Liver (tissue), 8 donors: ENCODE measurements at regions not wholly inside any gene's neighbourhood (a gene's known extent, or its start where the extent isn't known, plus 50 kb on each side); places are given as distances from the start of the nearest gene placed in this dataset.
"Not testable (repeated sequence)": the region's sequence is repeated elsewhere in the genome, so short reads cannot be mapped to it uniquely, and the experiment has no call there.

Experiments used
- DNase-seq: peaks from one replicate; pipeline ENCODE4 v3.0.0-alpha.2; 2017; ENCODE audit warnings: low spot score
- H3K27ac ChIP-seq, 2 donors: one replicate each; pipeline ENCODE4 v1.7.0; 2013; ENCODE audit warnings: inconsistent platforms in 2 of 2, low read length in 2 of 2, control low read depth in 1 of 2, low read depth in 1 of 2, mild to moderate bottlenecking in 1 of 2
- H3K27me3 ChIP-seq, 4 donors: one replicate each; pipeline versions ENCODE4 v1.6.1 to v1.7.0; 2013; ENCODE audit warnings: low read length in 3 of 4, inconsistent platforms in 1 of 4, mild to moderate bottlenecking in 1 of 4, moderate library complexity in 1 of 4; ENCODE audit not compliant: control insufficient read depth in 4 of 4, insufficient read depth in 4 of 4
- H3K36me3 ChIP-seq, 4 donors: one replicate each; pipeline versions ENCODE4 v1.6.1 to v1.7.0; 2013; ENCODE audit warnings: low read length in 3 of 4, mild to moderate bottlenecking in 3 of 4, low read depth in 1 of 4, moderate library complexity in 1 of 4; ENCODE audit not compliant: control insufficient read depth in 4 of 4, insufficient read depth in 3 of 4
- H3K4me1 ChIP-seq, 4 donors: one replicate each; pipeline versions ENCODE4 v1.6.1 to v1.7.0; 2013; ENCODE audit warnings: low read length in 3 of 4, mild to moderate bottlenecking in 3 of 4, moderate library complexity in 1 of 4; ENCODE audit not compliant: control insufficient read depth in 4 of 4, insufficient read depth in 4 of 4
- H3K4me3 ChIP-seq, 3 donors: one replicate each; pipeline versions ENCODE4 v1.6.1 to v1.7.0; 2013; ENCODE audit warnings: low read length in 3 of 3, control low read depth in 1 of 3, low read depth in 1 of 3, mild to moderate bottlenecking in 1 of 3
- H3K9ac ChIP-seq, 2 donors: one replicate each; pipeline ENCODE4 v1.7.0; 2013; ENCODE audit warnings: low read length in 2 of 2, mild to moderate bottlenecking in 2 of 2, moderate library complexity in 2 of 2, control low read depth in 1 of 2, low read depth in 1 of 2
- H3K9me3 ChIP-seq, 4 donors: one replicate each; pipeline versions ENCODE4 v1.6.1 to v1.7.0; 2013; ENCODE audit warnings: low read length in 3 of 4; ENCODE audit not compliant: control insufficient read depth in 4 of 4
- EGR1 ChIP-seq, 2 donors: IDR thresholded peaks; 2 replicates each; pipeline ENCODE4 v1.6.1; 2016 to 2018; ENCODE audit warnings: antibody characterized with exemption in 2 of 2, low read depth in 2 of 2
- FOXA1 ChIP-seq: IDR thresholded peaks from 2 replicates; pipeline ENCODE4 v1.6.1; 2016; ENCODE audit warnings: antibody characterized with exemption
- GABPA ChIP-seq, 2 donors: IDR thresholded peaks in 1 of 2; conservative IDR thresholded peaks in 1 of 2; 2 replicates each; pipeline ENCODE4 v1.6.1; 2016; ENCODE audit warnings: antibody characterized with exemption in 2 of 2, mild to moderate bottlenecking in 1 of 2, moderate library complexity in 1 of 2
- HNF4A ChIP-seq, 2 donors: conservative IDR thresholded peaks; 2 replicates each; pipeline ENCODE4 v1.6.1; 2016; ENCODE audit warnings: antibody characterized with exemption in 2 of 2, mild to moderate bottlenecking in 2 of 2
- HNF4G ChIP-seq: IDR thresholded peaks from 2 replicates; pipeline ENCODE4 v1.6.1; 2016; ENCODE audit warnings: antibody characterized with exemption
- MAX ChIP-seq: IDR thresholded peaks from 2 replicates; pipeline ENCODE4 v1.6.1; 2016; ENCODE audit warnings: antibody characterized with exemption
- NR2F2 ChIP-seq: IDR thresholded peaks from 2 replicates; pipeline ENCODE4 v1.6.1; 2016; ENCODE audit warnings: antibody characterized with exemption
- RAD21 ChIP-seq, 2 donors: IDR thresholded peaks; 2 replicates each; pipeline ENCODE4 v1.6.1; 2016; ENCODE audit warnings: antibody characterized with exemption in 2 of 2, mild to moderate bottlenecking in 2 of 2
- RXRA ChIP-seq, 2 donors: IDR thresholded peaks; 2 replicates each; pipeline ENCODE4 v1.6.1; 2017 to 2018; ENCODE audit warnings: antibody characterized with exemption in 2 of 2, mild to moderate bottlenecking in 1 of 2
- SP1 ChIP-seq: IDR thresholded peaks from 2 replicates; pipeline ENCODE4 v1.6.1; 2018; ENCODE audit warnings: antibody characterized with exemption, mild to moderate bottlenecking
- TAF1 ChIP-seq: conservative IDR thresholded peaks from 2 replicates; pipeline ENCODE4 v1.6.1; 2016; ENCODE audit warnings: antibody characterized with exemption, mild to moderate bottlenecking
- WGBS: extraction: QIAGEN DNeasy Blood & Tissue Kit; methylation state at CpG from one replicate; pipeline ENCODE4 v1.1.7; 2013; 5-methylcytosine and 5-hydroxymethylcytosine counted together
- TF ChIP-seq, protein P1 (sequence below): IDR thresholded peaks from 2 replicates; pipeline ENCODE4 v1.6.1; 2016; ENCODE audit warnings: antibody characterized with exemption
- TF ChIP-seq, protein P2 (sequence below): fragments of 150-350 bp; IDR thresholded peaks from 2 replicates; pipeline ENCODE4 v1.5.1; 2017; ENCODE audit warnings: improper control_type of control experiment, low read depth, low read length; ENCODE audit not compliant: missing input control
- TF ChIP-seq, protein P3 (sequence below): IDR thresholded peaks from 2 replicates; pipeline ENCODE4 v1.6.1; 2016; ENCODE audit warnings: antibody characterized with exemption
- donor health status: healthy.
- donor health status: healthy.
- donor health status: healthy.
- donor health status: healthy.
- donor health status: healthy.

DNA sequence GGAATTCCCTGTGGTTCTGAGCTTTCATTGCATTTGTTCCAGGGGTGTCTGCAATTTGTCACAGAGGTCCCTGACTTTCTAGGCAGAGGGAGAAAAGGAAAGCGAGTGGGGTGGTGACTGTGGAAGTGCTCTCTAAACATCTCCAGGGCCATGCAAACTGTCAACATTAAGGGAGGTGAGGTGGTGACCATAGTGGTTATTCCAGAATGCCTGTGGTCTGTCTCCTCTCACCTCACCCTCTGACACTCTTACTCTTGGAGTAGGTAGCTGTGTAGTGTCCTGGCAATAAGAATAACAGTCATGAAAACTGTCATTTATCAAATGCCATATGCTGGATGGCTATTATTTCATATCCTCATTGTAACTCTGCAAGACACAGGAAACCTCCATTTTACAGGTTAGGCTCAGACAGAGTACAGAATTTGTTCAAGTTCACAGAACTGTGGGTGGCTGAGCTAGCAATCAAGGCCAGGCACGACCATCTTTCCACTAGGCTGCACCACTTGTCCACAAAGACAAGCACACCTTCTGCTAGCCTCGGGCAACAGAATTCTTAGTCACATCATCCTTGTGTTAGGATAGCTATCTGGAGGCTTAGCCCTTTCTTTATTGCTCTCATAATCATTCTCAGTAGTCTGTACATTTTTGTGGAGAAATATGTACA is 179.4 kb downstream of the CD47 start:
- WGBS: 71% methylated on average over 3 of the region's 3 CpGs
- Histone ChIP-seq H3K36me3 (no peaks in the 10 kb centered on the region), H3K27me3 (peaks cover 0 to 6% (median 0%) of the 10 kb centered on the region in 4 donors), H3K4me3 (no peak overlapping the region), H3K27ac (no peak overlapping the region), H3K9me3 (no peaks in the 10 kb centered on the region), H3K4me1 (no peaks in the 10 kb centered on the region), H3K9ac (no peak overlapping the region)
- TF ChIP-seq RXRA (IDR thresholded peaks at IDR 0.05): peak in 1 of 2 donors; percentile 34
- TF ChIP-seq, protein P1, sequence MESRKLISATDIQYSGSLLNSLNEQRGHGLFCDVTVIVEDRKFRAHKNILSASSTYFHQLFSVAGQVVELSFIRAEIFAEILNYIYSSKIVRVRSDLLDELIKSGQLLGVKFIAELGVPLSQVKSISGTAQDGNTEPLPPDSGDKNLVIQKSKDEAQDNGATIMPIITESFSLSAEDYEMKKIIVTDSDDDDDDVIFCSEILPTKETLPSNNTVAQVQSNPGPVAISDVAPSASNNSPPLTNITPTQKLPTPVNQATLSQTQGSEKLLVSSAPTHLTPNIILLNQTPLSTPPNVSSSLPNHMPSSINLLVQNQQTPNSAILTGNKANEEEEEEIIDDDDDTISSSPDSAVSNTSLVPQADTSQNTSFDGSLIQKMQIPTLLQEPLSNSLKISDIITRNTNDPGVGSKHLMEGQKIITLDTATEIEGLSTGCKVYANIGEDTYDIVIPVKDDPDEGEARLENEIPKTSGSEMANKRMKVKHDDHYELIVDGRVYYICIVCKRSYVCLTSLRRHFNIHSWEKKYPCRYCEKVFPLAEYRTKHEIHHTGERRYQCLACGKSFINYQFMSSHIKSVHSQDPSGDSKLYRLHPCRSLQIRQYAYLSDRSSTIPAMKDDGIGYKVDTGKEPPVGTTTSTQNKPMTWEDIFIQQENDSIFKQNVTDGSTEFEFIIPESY: no peak
- TF ChIP-seq RAD21 (IDR thresholded peaks at IDR 0.05): no peak
- no peak for DNase-seq

- Histone ChIP-seq H3K27ac (no peak overlapping the region), H3K36me3 (no peaks in the 10 kb centered on the region), H3K9me3 (no peaks in the 10 kb centered on the region), H3K9ac (no peak overlapping the region), H3K4me1 (no peaks in the 10 kb centered on the region), H3K27me3 (no peaks in the 10 kb centered on the region), H3K4me3 (no peak overlapping the region)
- WGBS: 53% methylated on average over 4 of the region's 4 CpGs
- no peak for DNase-seq
- TF ChIP-seq FOXA1 (no peak), GABPA (IDR thresholded peaks at IDR 0.05 in 1 of 2, conservative IDR thresholded peaks at IDR 0.05 in 1 of 2) (no peak), TAF1 (no peak), HNF4G (no peak), SP1 (no peak), RXRA (IDR thresholded peaks at IDR 0.05) (no peak), RAD21 (IDR thresholded peaks at IDR 0.05) (no peak), HNF4A (conservative IDR thresholded peaks at IDR 0.05) (no peak), NR2F2 (no peak), MAX (no peak), EGR1 (IDR thresholded peaks at IDR 0.05; ENCODE audit: low read depth in 2 of 2) (no peak)
- TF ChIP-seq, protein P2, sequence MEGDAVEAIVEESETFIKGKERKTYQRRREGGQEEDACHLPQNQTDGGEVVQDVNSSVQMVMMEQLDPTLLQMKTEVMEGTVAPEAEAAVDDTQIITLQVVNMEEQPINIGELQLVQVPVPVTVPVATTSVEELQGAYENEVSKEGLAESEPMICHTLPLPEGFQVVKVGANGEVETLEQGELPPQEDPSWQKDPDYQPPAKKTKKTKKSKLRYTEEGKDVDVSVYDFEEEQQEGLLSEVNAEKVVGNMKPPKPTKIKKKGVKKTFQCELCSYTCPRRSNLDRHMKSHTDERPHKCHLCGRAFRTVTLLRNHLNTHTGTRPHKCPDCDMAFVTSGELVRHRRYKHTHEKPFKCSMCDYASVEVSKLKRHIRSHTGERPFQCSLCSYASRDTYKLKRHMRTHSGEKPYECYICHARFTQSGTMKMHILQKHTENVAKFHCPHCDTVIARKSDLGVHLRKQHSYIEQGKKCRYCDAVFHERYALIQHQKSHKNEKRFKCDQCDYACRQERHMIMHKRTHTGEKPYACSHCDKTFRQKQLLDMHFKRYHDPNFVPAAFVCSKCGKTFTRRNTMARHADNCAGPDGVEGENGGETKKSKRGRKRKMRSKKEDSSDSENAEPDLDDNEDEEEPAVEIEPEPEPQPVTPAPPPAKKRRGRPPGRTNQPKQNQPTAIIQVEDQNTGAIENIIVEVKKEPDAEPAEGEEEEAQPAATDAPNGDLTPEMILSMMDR: no peak
- TF ChIP-seq, protein P3, sequence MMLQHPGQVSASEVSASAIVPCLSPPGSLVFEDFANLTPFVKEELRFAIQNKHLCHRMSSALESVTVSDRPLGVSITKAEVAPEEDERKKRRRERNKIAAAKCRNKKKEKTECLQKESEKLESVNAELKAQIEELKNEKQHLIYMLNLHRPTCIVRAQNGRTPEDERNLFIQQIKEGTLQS: no peak
These were observed 180.0 kb downstream of the CD47 start for GRCh38 chr3:107910713-107911259.

DNA sequence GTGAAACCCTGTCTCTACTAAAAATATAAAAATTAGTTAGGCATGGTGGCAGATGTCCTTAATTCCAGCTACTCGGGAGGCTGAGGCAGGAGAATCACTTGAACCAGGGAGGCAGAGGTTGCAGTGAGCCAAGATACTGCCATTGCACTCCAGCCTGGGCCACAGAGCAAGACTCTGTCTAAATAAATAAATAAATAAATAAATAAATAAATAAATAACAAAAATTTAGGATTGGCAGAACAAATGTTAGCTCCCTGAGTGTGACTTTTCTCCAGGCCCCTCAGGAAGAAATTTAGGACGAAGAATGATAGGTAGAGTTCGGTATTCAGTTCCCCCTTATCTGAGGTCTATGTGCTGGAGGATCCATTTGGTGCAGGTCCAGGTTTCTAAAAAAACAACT is 181.2 kb downstream of the CD47 start:
- not testable (repeated sequence) for H3K36me3 ChIP-seq, H3K4me1 ChIP-seq, H3K9ac ChIP-seq, DNase-seq, H3K9me3 ChIP-seq, H3K4me3 ChIP-seq, H3K27ac ChIP-seq, H3K27me3 ChIP-seq
- 70% methylated on average over 3 of the region's 3 CpGs for WGBS
